NCI-H128 (cell line): ENCODE measurements at regions not wholly inside any gene's neighbourhood (a gene's known extent, or its start where the extent isn't known, plus 50 kb on each side); places are given as distances from the start of the nearest gene placed in this dataset.
"Not testable (repeated sequence)": the region's sequence is repeated elsewhere in the genome, so short reads cannot be mapped to it uniquely, and the experiment has no call there.

Experiments
- DNase-seq: peaks from one replicate; lab custom pipeline; 2025; ENCODE audit not compliant: unreplicated experiment; lab: John Stamatoyannopoulos, UW

DNA sequence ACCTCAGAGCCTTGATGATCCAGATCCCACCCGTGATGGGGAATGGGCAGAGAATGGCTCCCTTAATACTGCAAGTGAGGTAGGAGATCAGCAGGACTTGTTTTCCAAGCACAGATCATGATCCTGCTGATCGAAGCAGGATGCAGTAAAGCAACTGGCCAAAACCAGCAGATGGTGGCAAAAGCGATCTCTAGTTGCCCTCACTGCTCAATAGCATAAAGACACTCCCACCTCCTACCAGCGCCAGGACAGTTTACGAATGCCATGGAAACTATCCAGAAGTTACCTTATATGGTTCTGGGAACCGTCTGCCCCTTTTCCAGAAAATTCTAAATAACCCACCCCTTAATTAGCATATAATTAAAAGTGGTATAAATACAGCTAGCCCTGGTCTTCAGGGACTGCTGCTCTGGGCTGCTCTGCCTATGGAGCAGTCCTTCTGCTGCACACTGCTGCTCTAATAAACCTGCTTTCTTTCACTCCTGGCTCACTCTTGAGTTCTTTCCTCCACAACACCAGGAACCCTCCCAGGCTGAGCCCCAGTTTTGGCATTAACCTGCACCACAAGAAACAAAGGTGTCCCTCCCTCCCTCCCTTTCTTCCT, 415.8 kb downstream of the PREX1 start:
- DNase-seq: no peak

DNA sequence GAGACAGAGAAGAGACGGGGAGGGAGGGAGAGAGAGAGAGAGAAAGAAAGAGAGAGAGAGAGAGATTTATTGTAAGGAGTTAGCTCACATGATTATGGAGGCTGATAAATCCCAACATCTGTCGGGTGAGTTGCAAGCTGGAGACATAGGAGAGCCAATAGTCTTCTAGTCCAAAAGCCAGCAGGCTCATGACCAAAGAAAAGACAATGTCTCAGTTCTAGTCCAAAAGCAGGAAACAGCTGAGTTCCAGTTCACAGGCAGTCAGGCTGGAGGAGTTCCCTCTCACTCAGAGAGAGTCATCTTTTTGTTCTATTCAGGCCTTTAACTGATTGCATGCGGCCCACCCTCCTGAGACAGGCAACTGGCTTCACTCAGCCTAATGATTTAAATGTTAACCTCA, 416.6 kb downstream of the PREX1 start:
- no peak for DNase-seq

DNA sequence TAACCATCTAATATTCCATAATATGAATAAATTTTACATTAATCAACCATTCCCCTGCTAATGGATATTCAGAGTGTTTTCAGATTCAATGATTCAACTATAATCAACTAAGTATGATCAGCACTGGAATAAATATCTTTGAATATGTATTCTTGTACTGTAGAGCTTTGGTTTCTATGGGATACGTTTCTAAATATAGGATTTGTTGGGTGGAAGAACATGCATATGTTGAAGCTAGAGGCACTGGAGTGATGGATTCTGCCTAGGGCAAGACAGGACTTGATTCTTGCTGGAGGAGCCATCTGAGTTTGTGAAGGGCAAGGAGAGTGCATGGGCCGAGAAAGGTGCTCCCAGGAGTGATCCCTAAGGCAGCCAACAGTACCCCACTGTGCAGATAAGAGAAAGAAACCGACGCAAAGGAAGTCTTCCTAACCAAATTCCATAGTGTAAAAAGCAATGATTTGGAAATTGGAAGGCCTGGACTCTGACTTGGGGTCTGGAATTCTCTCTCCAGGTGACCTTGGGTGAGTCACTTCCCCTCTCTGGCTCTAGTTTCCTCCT, 418.7 kb downstream of the PREX1 start:
- no peak for DNase-seq

DNA sequence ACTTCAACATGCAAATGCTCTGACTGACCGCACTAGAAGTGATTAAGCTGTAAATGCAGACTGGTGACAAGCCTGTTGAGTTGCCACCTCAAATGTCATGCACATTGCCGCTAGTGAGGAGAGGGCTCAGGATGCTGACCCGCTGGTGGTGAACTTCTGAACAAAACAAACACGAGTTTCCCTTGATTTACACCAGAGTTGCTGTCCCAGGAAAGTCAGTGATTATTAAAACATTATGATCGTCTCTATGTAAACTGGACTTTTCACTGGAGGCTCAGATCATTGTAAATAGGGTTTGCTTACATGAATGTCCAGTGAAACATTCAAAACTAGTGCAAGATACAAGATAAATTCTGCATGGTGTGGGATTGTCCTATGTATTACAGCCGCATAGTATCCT, 420.1 kb downstream of the PREX1 start:
- DNase-seq: no peak

DNA sequence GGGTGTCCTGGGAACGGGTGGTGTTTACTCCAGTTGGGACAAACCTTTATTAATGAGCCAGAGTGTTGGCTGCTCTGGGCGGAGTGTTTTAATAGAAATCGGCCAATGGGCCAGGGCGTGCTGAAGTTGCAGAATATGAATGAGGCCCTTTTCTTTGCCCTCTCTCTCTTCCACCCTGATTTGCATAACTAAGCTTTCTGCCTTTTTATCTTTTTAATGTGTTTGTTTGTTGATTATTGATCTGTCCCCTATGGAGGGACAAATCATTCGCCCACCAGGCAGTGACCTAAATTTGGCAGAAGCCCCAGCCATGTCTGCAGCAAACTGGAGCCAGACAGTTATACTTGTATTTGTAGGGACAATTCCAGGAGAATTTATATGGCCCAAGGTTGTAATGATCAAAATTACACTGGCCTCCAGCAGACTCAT, 420.9 kb downstream of the PREX1 start:
- DNase-seq: no peak

DNA sequence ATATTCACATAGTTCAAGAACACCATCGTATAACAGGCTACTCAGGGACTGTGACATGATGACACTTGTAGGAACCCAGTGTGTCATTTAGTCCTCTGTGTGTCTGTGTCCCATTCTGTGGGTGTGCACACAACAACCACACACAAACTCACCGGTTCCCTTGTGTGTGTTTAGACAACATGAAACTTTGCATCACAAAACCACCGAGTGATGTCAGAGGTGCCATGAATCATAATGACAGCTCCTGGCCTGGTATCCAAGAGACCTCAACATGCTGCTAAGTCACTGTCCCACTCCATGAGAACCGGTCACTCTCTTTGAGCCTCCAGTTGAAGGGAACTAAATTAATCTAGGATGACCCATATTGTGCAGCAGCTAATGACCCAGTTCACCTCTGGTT, 421.3 kb downstream of the PREX1 start:
- DNase-seq: no peak

DNA sequence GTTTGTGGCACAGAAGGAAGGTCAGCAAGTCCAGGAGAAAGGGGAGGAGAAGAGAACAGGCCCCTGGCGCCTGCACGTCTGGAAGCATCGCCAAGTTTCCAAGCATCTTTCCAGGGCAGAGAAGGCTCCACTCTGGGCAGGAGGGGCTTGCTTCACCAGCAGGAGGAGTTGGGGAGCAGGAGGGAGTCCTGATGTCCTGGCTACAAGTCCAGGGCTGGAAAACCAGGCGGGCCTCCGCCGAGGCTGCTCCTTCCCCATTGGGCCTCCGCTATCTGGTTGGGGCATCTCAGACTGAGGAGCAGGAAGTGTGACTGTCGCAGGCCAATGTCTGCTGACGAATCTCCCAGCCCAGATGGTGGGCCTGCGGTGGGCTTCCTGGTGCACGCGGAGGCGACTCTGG, 421.9 kb downstream of the PREX1 start:
- no peak for DNase-seq

DNA sequence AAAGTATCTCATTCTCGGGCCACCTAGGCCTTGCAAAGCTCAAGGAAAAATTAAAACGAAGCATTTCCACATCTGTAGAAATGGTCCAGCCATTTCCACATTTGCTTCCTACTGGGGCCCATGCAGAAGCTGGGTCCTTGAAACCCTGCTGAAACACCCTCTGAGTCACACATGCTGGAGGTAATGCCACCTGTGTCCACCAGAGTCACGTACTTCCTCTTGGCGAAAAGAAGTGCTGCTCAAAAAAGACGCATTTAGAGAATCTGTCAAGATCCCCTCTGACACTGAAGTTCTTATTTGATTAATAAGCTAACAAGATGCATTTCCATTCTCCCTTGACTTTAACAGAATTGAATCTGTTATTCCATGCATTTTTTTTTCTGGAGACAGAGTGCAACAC, 423.2 kb downstream of the PREX1 start:
- no peak for DNase-seq

DNA sequence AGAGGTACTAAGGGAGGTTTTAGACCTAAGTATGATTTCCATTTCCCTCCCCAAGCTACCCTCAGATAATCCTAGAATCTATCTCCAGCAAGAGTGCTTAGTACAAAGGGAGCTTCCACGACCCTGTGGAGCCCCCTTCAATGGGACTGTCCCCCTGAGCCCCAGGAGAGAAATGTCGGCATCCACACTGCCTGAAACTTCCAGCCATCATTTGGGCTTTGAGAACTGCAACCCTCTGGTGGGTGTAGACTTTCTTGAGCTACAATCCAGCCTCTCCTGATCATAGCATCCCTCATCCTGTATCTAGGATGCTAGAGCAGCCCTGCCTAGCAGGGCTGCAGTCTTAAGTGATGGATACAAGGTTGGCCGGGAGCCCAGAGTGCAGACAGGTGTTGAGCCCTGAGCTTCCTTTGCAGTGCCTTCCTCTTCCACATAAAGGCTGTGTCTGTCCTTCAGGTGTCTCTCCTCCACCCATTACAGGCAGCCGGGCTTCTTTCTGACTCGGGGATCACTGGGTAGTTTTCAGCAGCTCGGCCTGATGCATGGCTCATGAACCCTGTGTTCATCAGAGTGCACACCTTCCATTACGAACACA, 424.5 kb downstream of the PREX1 start:
- no peak for DNase-seq

DNA sequence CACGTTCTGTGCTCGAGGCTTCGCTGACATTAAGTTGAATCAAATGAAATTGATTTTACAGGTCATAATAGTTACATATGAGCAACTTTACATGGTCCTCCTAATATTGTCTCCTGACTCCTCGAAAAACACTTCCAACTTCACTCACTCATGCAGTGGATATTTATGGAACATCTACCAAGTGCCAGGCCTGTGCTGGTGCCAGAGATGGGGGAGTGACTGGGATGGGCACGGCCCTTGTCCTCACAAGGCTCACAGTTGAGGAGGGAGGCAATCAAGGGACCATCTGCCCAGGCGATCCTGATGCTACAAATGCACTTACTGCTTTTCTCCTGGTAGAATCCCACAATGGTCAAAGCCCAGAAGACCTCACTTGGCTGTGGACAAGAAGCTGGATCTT, 426.4 kb downstream of the PREX1 start:
- no peak for DNase-seq

DNA sequence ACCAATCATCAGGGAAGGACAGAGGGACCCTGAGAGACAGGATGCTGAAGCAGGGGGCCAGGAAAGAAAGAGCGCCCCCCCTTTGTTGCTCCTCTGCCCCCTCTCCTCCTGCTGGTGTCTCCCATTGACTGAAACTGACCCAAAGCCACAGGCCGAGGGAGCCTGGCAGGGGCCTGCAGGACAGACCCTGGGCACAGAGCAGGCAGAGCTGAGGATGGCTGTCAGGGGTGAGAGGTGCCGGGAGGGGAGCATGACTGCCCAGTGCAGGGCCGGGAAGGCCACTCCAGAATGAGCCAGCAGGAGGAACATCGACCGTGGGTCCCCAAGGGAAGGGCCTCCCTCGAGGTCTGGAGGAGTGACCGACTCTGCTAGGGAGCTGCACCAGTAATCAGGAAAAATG, 427.8 kb downstream of the PREX1 start:
- DNase-seq: no peak

DNA sequence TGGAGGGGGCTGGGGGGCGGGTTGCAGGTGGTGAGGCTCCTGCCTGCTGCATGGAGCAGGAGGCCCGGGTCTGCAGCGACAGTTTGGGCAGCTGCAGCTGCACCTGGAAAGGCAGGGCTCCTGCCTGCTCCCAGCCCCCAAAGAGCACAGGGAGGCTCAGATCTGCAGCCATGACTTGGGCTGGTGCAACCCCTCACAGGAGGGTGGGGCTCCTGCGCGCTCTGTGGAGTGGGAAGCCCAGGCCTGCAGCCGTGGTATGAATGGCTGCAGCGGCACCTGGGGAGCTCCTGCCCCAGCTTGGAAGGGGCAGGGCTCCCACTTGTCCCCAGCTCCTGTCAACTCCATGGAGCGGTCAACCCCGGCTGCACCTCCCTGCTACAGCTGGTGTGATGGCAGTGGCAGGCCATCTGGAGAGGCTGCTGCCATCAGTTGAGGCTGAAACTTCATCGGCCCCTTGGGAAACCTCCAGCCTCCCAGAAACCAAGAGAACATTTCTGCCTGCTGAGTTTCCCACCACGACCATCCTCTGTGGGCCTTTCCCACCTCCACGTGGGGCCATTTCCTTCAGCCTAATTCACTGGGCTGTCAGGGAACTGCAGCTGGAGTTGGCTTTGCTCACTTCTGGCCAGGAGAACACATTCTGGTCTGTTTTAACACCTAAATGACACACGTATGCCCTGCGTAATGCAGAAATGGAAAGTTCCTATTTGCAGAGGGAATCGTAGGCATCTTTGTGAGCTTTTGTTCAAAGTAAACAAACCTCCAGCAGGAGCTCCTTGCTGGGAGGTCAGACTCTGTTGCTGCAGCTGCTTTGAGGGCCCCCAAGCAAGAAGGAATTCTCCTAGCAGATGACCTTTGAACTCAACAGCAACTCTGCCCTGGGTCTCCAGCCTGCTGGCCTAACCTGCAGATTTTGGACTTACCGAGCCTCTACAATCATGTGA, 429.0 kb downstream of the PREX1 start:
- DNase-seq: no peak

DNA sequence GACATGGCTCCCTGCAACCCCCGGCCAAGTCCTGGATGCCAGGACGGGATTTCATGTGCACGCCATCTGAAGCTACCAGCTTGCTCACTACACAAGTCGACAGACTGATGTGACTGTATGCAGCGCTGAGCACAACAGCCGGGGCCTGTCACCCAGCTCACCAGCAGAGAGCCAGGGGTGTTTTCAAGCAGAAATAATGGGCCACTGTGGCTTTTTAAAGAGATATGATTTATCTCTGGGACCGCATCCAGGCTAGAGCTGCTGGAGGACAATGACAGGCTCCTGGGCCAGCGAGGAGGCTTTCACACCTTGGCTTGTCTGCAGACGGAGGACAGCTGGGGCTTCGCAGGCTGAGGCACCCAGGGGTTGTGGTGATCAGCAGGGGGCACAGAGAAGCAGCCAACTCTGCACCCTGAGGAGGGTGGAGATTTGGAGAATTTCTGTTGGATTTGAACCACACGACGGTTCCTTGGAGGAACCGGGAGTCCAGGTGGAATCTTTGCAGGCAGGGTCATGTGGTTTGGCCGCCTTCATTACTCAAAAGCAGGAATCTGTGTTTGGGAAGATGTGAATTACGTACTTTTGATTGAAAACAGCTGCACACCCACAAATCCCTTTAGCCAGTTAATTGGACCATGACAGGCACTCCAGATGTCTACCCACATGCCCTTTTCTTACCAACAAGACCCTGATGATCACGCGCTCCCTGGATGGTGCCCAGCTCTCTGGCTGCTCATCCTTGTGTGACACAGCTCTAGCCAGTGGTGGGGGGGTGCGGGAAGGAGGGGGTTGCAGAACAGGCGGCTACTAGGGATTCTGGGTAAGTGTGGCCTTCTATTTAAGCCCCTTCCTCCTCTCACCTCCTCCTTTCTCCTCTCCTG, 430.6 kb downstream of the PREX1 start:
- DNase-seq: not testable (repeated sequence)

DNA sequence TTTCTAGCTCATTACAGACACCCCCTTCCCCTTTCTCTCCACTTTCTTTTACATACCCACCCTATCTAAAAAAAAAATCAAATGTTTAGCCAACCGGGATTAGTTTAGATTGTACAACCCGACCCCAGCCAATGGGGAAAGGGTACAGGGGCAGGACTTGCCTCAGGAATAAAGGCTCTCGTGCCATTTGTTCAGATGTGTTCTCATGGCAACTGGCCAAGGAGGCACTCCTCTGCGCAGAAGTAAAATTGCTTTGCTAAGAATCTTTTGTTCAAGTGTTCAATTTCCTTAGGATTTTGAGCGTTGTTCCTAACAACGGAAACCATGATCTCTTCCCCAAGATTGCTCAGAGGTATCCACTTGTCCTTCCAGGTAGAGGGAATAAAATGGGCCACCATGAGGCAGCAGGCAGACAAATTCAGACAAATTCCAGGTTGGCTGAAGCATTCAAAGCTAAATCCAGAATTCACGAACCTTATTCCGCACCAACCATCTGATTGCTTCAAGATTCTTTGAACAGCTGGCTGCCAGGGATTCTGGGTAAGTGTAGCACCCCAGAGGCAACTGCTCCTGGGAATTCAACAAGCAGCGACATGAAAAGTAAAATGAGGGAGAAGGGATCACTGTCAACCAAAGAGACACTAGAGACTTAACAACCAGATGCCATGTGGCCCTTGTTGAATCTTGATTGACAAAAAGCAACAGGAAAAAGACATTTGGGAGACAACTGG, 431.8 kb downstream of the PREX1 start:
- DNase-seq: no peak

DNA sequence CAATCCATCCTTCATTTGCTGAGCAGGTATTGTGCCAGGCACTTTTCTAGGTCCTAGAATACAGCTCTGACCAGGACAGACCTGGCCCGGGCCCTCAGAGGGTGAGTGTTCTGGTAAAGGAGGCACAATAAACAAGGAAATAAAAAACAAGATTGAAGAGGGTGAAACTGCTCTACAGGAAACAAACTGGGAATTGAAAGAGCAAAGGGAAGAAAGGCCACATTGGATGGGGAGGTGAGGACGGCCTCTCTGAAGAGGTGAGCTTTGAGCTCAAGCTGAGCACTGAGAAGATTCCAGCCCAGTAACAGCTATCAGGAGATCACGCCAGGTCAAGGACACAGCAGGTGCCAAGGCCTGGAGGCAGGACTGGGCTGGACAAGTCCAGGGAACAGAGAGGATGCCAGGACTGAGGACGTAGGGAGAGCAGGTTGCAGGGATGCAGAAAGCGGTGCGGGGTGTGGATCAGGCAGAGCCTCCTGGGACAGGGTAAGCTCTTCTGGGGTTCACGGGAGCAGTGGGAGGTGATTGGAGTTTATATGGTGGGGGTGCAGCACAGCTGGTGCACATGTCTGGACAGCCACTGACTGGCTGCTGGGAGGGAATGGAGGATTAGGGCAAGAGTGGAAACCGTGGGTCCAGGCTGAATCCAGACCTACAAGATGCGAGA, 433.3 kb downstream of the PREX1 start:
- DNase-seq: no peak

DNA sequence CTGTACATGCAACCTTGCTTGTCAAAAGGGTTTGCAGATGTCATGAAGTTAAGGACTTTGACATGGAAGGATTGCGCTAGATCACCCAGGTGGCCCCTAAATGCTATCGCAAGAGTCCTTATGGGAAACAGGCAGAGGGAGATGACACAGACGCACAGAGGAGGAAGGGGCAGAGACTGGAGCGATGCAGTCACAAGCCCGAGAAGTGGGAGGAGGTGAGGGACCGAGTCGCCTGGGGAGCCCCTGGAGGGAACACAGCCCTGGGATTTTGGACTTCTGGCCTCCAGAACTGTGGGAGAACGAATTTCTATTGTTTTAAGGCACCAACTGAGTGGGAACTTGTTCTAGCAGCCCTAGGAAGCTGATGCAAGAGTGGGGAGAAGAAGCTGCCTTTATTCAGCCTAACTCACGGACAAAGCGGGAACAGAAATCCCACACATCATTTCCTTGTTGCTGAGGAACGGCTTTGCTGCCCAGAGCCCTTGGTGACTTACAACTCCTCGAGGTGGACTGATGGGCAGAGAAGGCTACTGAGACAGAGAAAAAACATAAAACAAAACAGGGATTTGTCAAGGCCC, 434.0 kb downstream of the PREX1 start:
- DNase-seq: no peak

DNA sequence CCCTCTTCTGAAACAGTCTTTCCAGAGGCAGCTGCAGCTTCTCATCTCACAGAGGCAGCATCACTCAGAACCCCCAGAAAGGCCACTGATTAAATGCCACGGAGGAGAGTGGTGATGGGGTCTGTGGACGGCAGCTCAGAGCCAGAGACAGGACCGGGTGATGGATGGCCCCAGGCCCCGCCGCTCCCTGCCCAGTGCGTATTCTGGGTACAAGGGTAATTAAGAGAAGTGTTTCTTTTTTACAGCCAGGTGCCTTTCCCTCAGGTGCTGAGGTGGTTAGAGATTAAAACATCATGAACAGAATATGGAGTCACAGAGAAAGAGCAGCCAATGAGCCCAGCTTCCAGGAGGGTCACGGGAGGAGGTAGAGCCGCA, 434.5 kb downstream of the PREX1 start:
- DNase-seq: no peak

DNA sequence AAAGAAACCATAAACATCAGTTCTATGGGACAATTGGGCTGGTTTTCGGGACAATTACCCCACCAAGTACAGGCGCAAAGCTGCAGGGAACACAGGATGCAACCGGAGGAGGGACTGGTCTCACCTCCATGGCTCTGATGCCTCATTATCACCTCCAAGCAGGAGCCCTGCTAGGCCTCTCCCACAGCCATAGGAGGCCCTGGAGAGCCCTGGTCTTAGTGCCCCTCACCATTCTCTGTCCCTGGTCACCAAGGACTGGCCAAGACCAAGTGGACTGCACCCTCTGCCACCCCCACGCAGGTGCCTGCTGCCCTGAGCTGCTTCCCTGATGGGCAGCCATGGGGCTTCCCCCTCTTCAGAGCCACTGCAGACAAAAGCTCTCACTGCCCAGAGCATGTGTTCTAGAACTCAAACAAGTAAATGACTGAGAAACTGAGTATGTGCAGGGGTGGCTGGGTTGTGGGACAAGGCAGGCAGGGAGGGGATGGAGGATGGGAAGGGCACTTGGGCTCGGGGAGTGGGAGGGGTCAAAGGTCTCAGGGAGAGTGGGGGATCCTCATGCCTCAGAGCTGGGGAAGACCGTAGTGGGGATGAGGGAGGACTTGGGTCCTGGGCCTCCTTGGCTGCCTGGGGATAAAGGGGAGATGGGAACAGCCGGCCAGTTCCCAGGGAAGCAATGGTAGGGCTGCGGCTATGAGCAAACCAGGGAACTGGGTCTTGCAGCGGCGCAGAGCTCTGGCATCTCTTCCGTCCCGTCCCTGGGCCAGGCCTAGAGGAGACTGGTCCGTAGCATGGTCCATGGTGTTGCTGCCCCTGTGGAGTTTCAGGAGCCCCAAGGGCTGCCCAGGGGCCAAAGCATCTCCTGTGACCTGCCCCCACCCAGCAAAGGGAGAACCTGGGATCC, 435.1 kb downstream of the PREX1 start:
- DNase-seq: no peak
